ENCODE measurements at regions not wholly inside any gene's neighbourhood (a gene's known extent, or its start where the extent isn't known, plus 50 kb on each side); places are given as distances from the start of the nearest gene placed in this dataset.
"Not testable (repeated sequence)": the region's sequence is repeated elsewhere in the genome, so short reads cannot be mapped to it uniquely, and the experiment has no call there.

- not testable (repeated sequence) for H3K4me3 ChIP-seq (ENCODE audit: low read depth, low read length); DNase-seq (ENCODE audit: low read depth)
Observed at GRCh38 chr2:91742973-91743490, 3051.6 kb downstream of the RPIA start.

GRCh38 chr2:91743910-91744309, 3052.4 kb downstream of the RPIA start:
- DNase-seq (ENCODE audit: low read depth); H3K4me3 ChIP-seq (ENCODE audit: low read depth, low read length): not testable (repeated sequence)

GRCh38 chr2:91744700-91745141, 3053.2 kb downstream of the RPIA start:
- not testable (repeated sequence) for DNase-seq (ENCODE audit: low read depth); H3K4me3 ChIP-seq (ENCODE audit: low read depth, low read length)

- no peak for DNase-seq (ENCODE audit: low read depth)
- no peak for TF ChIP-seq CTCF (IDR thresholded peaks at IDR 0.05; ENCODE audit: low read depth, low read length, missing control alignments)
- H3K4me3 ChIP-seq (ENCODE audit: low read depth, low read length): no peak overlapping the region
Observed at GRCh38 chr2:91748902-91749301, 3057.4 kb downstream of the RPIA start.

GRCh38 chr2:91749665-91750064, 3058.2 kb downstream of the RPIA start:
- not testable (repeated sequence) for DNase-seq (ENCODE audit: low read depth)

GRCh38 chr2:91759361-91759941, 3068.0 kb downstream of the RPIA start:
- not testable (repeated sequence) for DNase-seq (ENCODE audit: low read depth); H3K4me3 ChIP-seq (ENCODE audit: low read depth, low read length)
- TF ChIP-seq CTCF (IDR thresholded peaks at IDR 0.05; ENCODE audit: low read depth, low read length, missing control alignments): peak; percentile 2

More at GRCh38 chr2:91749665-91750064, 3058.2 kb downstream of the RPIA start:
- H3K4me3 ChIP-seq (ENCODE audit: low read depth, low read length): not testable (repeated sequence)

- not testable (repeated sequence) for H3K4me3 ChIP-seq (ENCODE audit: low read depth, low read length); DNase-seq (ENCODE audit: low read depth)
Observed at GRCh38 chr2:91760672-91761071, 3069.2 kb downstream of the RPIA start.

- not testable (repeated sequence) for H3K4me3 ChIP-seq (ENCODE audit: low read depth, low read length); DNase-seq (ENCODE audit: low read depth)
Observed at GRCh38 chr2:91762312-91762711, 3070.8 kb downstream of the RPIA start.

- not testable (repeated sequence) for DNase-seq (ENCODE audit: low read depth); H3K4me3 ChIP-seq (ENCODE audit: low read depth, low read length)
Observed at GRCh38 chr2:91763710-91764109, 3072.2 kb downstream of the RPIA start.

- not testable (repeated sequence) for H3K4me3 ChIP-seq (ENCODE audit: low read depth, low read length); DNase-seq (ENCODE audit: low read depth)
Observed at GRCh38 chr2:91764581-91765002, 3073.1 kb downstream of the RPIA start.

- H3K4me3 ChIP-seq (ENCODE audit: low read depth, low read length); DNase-seq (ENCODE audit: low read depth): not testable (repeated sequence)
Observed at GRCh38 chr2:91765018-91765754, 3073.7 kb downstream of the RPIA start.

GRCh38 chr2:91766349-91767048, 3075.0 kb downstream of the RPIA start:
- H3K4me3 ChIP-seq (ENCODE audit: low read depth, low read length); DNase-seq (ENCODE audit: low read depth): not testable (repeated sequence)

GRCh38 chr2:91768301-91768700, 3076.8 kb downstream of the RPIA start:
- H3K4me3 ChIP-seq (ENCODE audit: low read depth, low read length); DNase-seq (ENCODE audit: low read depth): not testable (repeated sequence)

GRCh38 chr2:91768997-91769396, 3077.5 kb downstream of the RPIA start:
- not testable (repeated sequence) for DNase-seq (ENCODE audit: low read depth); H3K4me3 ChIP-seq (ENCODE audit: low read depth, low read length)

- DNase-seq (ENCODE audit: low read depth); H3K4me3 ChIP-seq (ENCODE audit: low read depth, low read length): not testable (repeated sequence)
Observed at GRCh38 chr2:91770046-91770575, 3078.6 kb downstream of the RPIA start.

- DNase-seq (ENCODE audit: low read depth); H3K4me3 ChIP-seq (ENCODE audit: low read depth, low read length): not testable (repeated sequence)
Observed at GRCh38 chr2:91771604-91772003, 3080.1 kb downstream of the RPIA start.

Data from GM12864 (cell line).